ENCODE measurements at regions not wholly inside any gene's neighbourhood (a gene's known extent, or its start where the extent isn't known, plus 50 kb on each side); places are given as distances from the start of the nearest gene placed in this dataset.

DNA sequence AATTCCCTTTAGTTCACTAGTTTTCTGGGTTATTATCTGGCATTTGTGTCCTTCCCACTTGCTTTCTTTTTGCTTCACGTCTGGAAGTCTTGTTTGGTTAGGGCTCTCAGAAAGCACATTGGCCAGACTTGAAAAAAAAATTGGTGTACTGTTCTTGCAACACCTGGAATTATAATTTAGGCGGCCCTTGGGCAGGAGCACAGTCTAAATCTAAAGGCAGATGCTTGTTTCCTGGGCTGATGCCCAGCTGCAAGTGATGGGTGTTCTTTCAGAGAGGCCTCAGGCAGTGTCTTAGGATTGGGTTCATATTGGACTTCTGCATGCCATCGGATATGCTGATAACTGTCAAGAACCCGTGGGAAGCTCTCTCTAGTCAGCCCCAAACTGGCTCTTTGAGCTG is 521.5 kb downstream of the PDCD6IP start:
- Histone ChIP-seq H3K36me3 (no peaks in the 10 kb centered on the region), H3K27ac (no peak overlapping the region), H3K4me1 (no peaks in the 10 kb centered on the region), H3K4me3 (no peak overlapping the region), H3K9me3 (peaks cover 0 to 12% (median 0%) of the 10 kb centered on the region in 4 donors), H3K27me3 (no peaks in the 10 kb centered on the region)
- no peak for DNase-seq (ENCODE audit: low spot score in 2 of 2)
- TF ChIP-seq, protein P1, sequence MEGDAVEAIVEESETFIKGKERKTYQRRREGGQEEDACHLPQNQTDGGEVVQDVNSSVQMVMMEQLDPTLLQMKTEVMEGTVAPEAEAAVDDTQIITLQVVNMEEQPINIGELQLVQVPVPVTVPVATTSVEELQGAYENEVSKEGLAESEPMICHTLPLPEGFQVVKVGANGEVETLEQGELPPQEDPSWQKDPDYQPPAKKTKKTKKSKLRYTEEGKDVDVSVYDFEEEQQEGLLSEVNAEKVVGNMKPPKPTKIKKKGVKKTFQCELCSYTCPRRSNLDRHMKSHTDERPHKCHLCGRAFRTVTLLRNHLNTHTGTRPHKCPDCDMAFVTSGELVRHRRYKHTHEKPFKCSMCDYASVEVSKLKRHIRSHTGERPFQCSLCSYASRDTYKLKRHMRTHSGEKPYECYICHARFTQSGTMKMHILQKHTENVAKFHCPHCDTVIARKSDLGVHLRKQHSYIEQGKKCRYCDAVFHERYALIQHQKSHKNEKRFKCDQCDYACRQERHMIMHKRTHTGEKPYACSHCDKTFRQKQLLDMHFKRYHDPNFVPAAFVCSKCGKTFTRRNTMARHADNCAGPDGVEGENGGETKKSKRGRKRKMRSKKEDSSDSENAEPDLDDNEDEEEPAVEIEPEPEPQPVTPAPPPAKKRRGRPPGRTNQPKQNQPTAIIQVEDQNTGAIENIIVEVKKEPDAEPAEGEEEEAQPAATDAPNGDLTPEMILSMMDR (IDR thresholded peaks at IDR 0.05) = no peak
- TF ChIP-seq EP300 (IDR thresholded peaks at IDR 0.05) (no peak), POLR2A (IDR thresholded peaks at IDR 0.05) (no peak)
- WGBS, 2 donors = 57 to 64% methylated on average over 4 of the region's 4 CpGs

DNA sequence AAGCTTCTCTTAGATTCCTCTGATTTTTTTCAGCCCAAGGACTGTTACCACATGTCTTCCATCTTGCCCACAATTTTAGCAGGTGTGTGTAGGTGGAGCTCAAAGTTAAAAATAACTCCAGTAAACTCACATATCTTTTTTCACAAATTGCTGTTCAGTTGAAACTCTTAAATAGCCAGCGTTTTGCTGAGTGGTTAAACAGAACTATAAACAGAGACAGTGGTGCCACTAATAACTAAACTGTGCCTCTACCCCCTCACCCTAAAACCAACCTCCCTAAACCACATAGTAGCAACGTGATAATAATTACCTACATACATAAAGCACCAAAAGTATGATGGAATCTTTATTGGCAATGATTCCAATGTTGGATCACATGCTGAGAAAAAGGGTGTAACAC is 525.1 kb downstream of the PDCD6IP start:
- Histone ChIP-seq H3K27me3 (no peaks in the 10 kb centered on the region), H3K9me3 (no peaks in the 10 kb centered on the region), H3K36me3 (no peaks in the 10 kb centered on the region), H3K4me1 (no peaks in the 10 kb centered on the region), H3K4me3 (no peak overlapping the region), H3K27ac (no peak overlapping the region)
- no peak for DNase-seq (ENCODE audit: low spot score in 2 of 2)
- TF ChIP-seq EP300 (IDR thresholded peaks at IDR 0.05) = no peak
- TF ChIP-seq POLR2A (IDR thresholded peaks at IDR 0.05) = no peak
- TF ChIP-seq, protein P1 (IDR thresholded peaks at IDR 0.05) = no peak
- 51 to 53% methylated on average over 2 of the region's 2 CpGs for WGBS, 2 donors

DNA sequence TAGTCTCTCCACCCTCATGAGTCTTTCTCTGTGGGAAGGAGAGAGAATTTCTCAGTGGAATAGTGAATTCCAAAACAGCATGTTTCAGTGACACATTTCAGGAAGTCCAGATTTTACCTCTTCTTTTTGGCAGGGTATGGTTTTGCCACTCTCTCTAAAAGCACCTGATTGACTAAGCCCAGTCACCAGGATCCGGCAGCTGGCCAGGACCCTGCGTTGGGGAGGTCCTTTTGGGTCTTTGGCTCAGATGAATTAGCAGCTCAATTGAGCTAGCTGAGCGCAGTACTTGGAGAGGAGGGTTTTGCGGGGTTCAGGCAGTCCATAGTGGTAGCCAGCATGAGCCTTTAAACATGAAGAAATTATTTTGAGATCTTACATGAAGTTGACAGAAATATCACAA is 548.2 kb downstream of the PDCD6IP start:
- Histone ChIP-seq H3K4me1 (no peaks in the 10 kb centered on the region), H3K27ac (no peak overlapping the region), H3K9me3 (no peaks in the 10 kb centered on the region), H3K4me3 (no peak overlapping the region), H3K27me3 (no peaks in the 10 kb centered on the region), H3K36me3 (no peaks in the 10 kb centered on the region)
- DNase-seq (ENCODE audit: low spot score in 2 of 2) = no peak
- 83 to 93% methylated on average over 4 of the region's 4 CpGs for whole genome bisulfite sequencing, 2 donors
- TF ChIP-seq POLR2A (IDR thresholded peaks at IDR 0.05) = no peak

DNA sequence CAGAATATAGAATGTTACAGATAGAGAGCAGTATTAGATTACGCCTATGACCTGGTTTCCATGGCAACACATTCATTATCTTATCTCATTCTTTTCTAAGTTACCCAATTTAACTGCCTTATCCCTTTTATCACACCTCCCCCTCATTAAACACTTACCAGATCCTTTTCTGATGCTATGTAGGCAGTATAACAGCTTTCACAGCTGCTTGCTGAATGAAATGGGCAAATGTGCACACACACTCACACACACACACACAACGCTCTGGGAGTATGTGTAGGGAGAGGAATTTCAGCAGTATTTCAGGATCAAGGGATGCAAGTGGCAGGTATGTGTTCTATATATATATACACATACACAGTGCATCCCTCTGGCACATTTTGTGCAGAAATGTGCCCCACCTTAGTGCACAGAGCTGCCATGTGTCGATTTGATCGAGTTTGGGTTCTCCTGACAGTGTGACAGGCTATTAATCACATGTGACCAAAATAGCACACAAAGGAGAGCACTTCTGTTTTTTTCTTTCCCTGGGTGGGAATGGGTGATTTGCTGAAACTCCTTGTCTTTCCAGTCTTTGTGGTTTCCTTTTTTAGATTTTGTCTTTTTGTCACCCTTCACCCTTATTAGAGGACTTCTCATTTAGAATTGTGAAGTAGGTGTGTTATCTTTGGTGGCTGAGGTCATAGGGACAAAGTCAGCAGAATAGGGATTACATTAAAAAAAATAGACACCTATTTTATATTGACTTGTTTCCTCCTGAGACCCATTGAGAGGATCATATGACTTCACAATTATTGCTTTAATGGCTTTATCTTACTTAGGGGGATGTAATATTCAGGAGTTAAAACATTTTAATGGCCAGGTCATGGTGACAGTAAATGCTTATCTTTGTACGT is 553.7 kb downstream of the PDCD6IP start:
- Histone ChIP-seq H3K36me3 (no peaks in the 10 kb centered on the region), H3K4me1 (no peaks in the 10 kb centered on the region), H3K27me3 (no peaks in the 10 kb centered on the region), H3K27ac (no peak overlapping the region), H3K9me3 (no peaks in the 10 kb centered on the region), H3K4me3 (no peak overlapping the region)
- DNase-seq (ENCODE audit: low spot score in 2 of 2) = no peak
- TF ChIP-seq, protein P1 (IDR thresholded peaks at IDR 0.05) = no peak
- no peak for TF ChIP-seq EP300 (IDR thresholded peaks at IDR 0.05)
- no peak for TF ChIP-seq POLR2A (IDR thresholded peaks at IDR 0.05)
- 55 to 56% methylated on average over 5 of the region's 5 CpGs for WGBS, 2 donors

DNA sequence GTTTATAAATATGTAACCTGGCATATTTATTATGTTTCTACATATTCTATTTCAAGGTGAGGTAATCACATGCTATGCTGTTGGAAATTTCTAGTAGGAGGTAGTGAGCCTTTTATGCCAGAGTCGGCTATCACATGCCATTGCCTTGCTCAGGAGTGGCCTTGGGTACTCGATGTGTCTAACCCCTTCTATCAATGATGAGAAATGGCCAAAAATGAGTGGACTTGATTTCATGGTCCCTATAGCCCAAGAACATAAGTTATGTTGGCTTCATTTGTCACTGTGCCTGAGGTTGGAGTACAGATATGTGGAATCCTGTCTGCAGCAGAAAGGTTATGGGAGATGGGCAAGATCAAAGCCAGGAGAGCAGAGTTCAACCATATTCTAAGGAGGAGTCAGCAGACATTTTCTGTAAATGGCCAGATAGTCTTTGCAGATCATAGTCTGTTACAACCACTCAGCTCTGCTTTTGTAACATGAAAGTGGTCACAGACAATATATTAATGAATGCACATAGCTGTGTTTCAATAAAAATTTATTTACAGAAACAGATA is 554.4 kb downstream of the PDCD6IP start:
- Histone ChIP-seq H3K36me3 (no peaks in the 10 kb centered on the region), H3K4me1 (no peaks in the 10 kb centered on the region), H3K9me3 (no peaks in the 10 kb centered on the region), H3K27ac (no peak overlapping the region), H3K27me3 (no peaks in the 10 kb centered on the region), H3K4me3 (no peak overlapping the region)
- WGBS, 2 donors = 81 to 85% methylated on average over 2 of the region's 2 CpGs
- no peak for DNase-seq (ENCODE audit: low spot score in 2 of 2)
- TF ChIP-seq, protein P1 (IDR thresholded peaks at IDR 0.05) = no peak
- TF ChIP-seq EP300 (IDR thresholded peaks at IDR 0.05) (no peak), POLR2A (IDR thresholded peaks at IDR 0.05) (no peak)

Measured in tibial nerve (tissue), 4 donors.